ENCODE measurements at regions not wholly inside any gene's neighbourhood (a gene's known extent, or its start where the extent isn't known, plus 50 kb on each side); places are given as distances from the start of the nearest gene placed in this dataset.

DNA sequence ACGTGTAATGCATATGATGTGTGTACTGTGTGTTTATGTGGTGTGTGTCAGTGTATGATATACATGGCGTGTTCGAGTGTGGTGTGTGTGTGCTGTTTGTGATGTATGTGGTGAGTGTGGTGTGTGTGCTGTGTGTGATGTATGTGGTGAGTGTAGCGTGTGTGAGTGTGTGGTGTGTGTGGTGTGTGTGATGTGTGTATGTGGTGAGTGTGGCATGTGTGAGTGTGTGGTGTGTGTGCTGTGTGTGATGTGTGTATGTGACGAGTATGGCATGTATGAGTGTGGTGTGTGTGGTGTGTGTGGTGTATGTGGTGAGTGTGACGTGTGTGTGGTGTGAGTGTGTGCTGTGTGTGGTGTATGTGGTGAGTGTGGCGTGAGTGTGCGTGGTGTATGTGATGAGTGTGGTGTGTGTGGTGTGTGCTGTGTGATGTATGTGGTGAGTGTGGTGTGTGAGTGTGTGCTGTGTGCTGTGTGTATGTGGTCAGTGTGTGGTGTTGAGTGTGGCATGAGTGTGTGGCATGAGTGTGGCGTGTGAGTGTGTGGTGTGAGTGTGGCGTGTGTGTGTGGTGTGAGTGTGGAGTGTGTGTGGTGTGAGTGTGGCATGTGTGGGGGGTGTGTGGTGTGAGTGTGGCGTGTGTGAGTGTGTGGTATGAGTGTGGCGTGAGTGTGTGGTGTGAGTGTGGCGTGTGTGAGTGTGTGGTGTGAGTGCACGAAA is 56.8 kb upstream of the CKS2 start:
- Histone ChIP-seq H3K4me1 (ENCODE audit: control insufficient read depth in 1 of 2, insufficient read depth in 2 of 2, low read length in 2 of 2) (no peaks in the 10 kb centered on the region), H3K9me3 (replicated peaks in 1 of 2; ENCODE audit: control insufficient read depth in 1 of 2, insufficient read depth in 1 of 2, low read length in 2 of 2) (peaks cover 5 to 8% of the 10 kb centered on the region in 2 donors), H3K36me3 (replicated peaks in 1 of 2; ENCODE audit: control insufficient read depth in 1 of 2, insufficient read depth in 2 of 2, low read length in 2 of 2) (no peaks in the 10 kb centered on the region), H3K79me2 (ENCODE audit: insufficient read depth, low read length) (no peaks in the 10 kb centered on the region), H3K9ac (ENCODE audit: insufficient read depth, low read length, poor library complexity, severe bottlenecking) (no peak overlapping the region), H4K20me1 (ENCODE audit: insufficient read depth, low read length) (no peaks in the 10 kb centered on the region), H2AFZ (ENCODE audit: insufficient read depth, low read depth, low read length, poor library complexity, severe bottlenecking) (no peak overlapping the region), H3K27ac (ENCODE audit: low read depth in 1 of 2, low read length in 2 of 2) (no peak overlapping the region), H3K4me2 (replicated peaks; ENCODE audit: extremely low read depth, low read length, poor library complexity, severe bottlenecking) (no peak overlapping the region), H3K4me3 (replicated peaks in 1 of 3; ENCODE audit: low read depth in 2 of 3, low read length in 3 of 3) (no peak overlapping the region), H3K27me3 (ENCODE audit: control insufficient read depth in 2 of 2, insufficient read depth in 2 of 2, low read length in 2 of 2) (no peaks in the 10 kb centered on the region)
- Mint-ChIP-seq H3K27me3 (ENCODE audit: low read depth in 3 of 3) (peaks cover 0 to 2% (median 0%) of the 10 kb centered on the region in 3 donors), H3K27ac (no peak overlapping the region), H3K4me1 (no peaks in the 10 kb centered on the region), H3K9me3 (peaks cover 0 to 3% (median 0%) of the 10 kb centered on the region in 7 donors), H3K4me3 (no peak overlapping the region), H3K36me3 (no peaks in the 10 kb centered on the region)
- DNase-seq, result no peak
- TF ChIP-seq, protein P1, sequence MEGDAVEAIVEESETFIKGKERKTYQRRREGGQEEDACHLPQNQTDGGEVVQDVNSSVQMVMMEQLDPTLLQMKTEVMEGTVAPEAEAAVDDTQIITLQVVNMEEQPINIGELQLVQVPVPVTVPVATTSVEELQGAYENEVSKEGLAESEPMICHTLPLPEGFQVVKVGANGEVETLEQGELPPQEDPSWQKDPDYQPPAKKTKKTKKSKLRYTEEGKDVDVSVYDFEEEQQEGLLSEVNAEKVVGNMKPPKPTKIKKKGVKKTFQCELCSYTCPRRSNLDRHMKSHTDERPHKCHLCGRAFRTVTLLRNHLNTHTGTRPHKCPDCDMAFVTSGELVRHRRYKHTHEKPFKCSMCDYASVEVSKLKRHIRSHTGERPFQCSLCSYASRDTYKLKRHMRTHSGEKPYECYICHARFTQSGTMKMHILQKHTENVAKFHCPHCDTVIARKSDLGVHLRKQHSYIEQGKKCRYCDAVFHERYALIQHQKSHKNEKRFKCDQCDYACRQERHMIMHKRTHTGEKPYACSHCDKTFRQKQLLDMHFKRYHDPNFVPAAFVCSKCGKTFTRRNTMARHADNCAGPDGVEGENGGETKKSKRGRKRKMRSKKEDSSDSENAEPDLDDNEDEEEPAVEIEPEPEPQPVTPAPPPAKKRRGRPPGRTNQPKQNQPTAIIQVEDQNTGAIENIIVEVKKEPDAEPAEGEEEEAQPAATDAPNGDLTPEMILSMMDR (IDR thresholded peaks at IDR 0.05), result no peak
- 86% methylated on average over 7 of the region's 14 CpGs for WGBS (ENCODE audit: insufficient coverage)
- intact Hi-C loops (cut with micrococcal nuclease), result no loop called here

DNA sequence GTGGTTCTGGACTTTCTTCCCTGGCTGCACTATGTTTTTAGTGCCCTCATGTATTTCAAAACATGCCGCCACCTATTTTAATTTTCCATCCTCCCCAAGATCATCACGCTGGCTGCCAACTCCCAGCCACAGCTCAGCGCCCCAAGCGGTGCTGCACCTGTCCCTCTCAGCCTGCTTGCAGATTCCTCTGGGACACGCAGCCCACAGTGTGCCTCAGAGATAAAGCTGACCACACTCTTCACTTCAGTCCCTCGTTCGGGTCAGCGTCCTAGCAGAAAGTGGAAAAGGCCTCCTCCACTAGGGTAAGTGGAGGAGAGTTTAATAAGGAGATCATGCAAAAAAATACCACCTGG is 56.2 kb upstream of the CKS2 start:
- no peaks in the 10 kb centered on the region for H3K4me1 ChIP-seq (ENCODE audit: control insufficient read depth in 1 of 2, insufficient read depth in 2 of 2, low read length in 2 of 2)
- no peak overlapping the region for H3K4me3 Mint-ChIP-seq
- H2AFZ ChIP-seq (ENCODE audit: insufficient read depth, low read depth, low read length, poor library complexity, severe bottlenecking), result no peak overlapping the region
- H3K9ac ChIP-seq (ENCODE audit: insufficient read depth, low read length, poor library complexity, severe bottlenecking), result no peak overlapping the region
- peaks cover 0 to 4% (median 0%) of the 10 kb centered on the region in 7 donors for H3K9me3 Mint-ChIP-seq
- no peaks in the 10 kb centered on the region for H3K4me1 Mint-ChIP-seq
- H3K36me3 ChIP-seq (replicated peaks in 1 of 2; ENCODE audit: control insufficient read depth in 1 of 2, insufficient read depth in 2 of 2, low read length in 2 of 2), result no peaks in the 10 kb centered on the region
- H3K27me3 Mint-ChIP-seq (ENCODE audit: low read depth in 3 of 3), result peaks cover 0 to 5% (median 0%) of the 10 kb centered on the region in 3 donors
- no peaks in the 10 kb centered on the region for H3K36me3 Mint-ChIP-seq
- intact Hi-C loops (cut with micrococcal nuclease), result no loop called here
- no peaks in the 10 kb centered on the region for H3K79me2 ChIP-seq (ENCODE audit: insufficient read depth, low read length)
- H3K9me3 ChIP-seq (replicated peaks in 1 of 2; ENCODE audit: control insufficient read depth in 1 of 2, insufficient read depth in 1 of 2, low read length in 2 of 2), result peaks cover 5 to 8% of the 10 kb centered on the region in 2 donors
- no peaks in the 10 kb centered on the region for H4K20me1 ChIP-seq (ENCODE audit: insufficient read depth, low read length)
- no peak overlapping the region for H3K27ac ChIP-seq (ENCODE audit: low read depth in 1 of 2, low read length in 2 of 2)
- no peak overlapping the region for H3K27ac Mint-ChIP-seq
- TF ChIP-seq, protein P1 (IDR thresholded peaks at IDR 0.05), result no peak
- H3K4me2 ChIP-seq (replicated peaks; ENCODE audit: extremely low read depth, low read length, poor library complexity, severe bottlenecking), result no peak overlapping the region
- H3K27me3 ChIP-seq (ENCODE audit: control insufficient read depth in 2 of 2, insufficient read depth in 2 of 2, low read length in 2 of 2), result no peaks in the 10 kb centered on the region
- H3K4me3 ChIP-seq (replicated peaks in 1 of 3; ENCODE audit: low read depth in 2 of 3, low read length in 3 of 3), result no peak overlapping the region
- no peak for DNase-seq
- 92% methylated on average over 4 of the region's 8 CpGs for WGBS (ENCODE audit: insufficient coverage)
